PC-3 (cell line): ENCODE measurements at regions not wholly inside any gene's neighbourhood (a gene's known extent, or its start where the extent isn't known, plus 50 kb on each side); places are given as distances from the start of the nearest gene placed in this dataset.

Experiments
- ATAC-seq: fragments of 200-7000 bp; cut with Tn5 transposase; 2 replicates; pipeline ENCODE4 v1.9.1; 2020; ENCODE audit warnings: mild to moderate bottlenecking, moderate library complexity
- BruUV-seq: library from RNA; stranded (reverse); fragments of 400-500 nt; replicated peaks from 2 replicates; lab custom pipeline; 2021; lab: Mats Ljungman, UMichigan
- CTCF ChIA-PET: fragments of 300-600 bp; sonication (Branson Sonifier 250); formaldehyde crosslinking; loops from one replicate; lab custom pipeline; 2022; ENCODE audit warnings: antibody characterized with exemption; lab: Charles Lee
- POLR2A ChIA-PET: fragments of 300-600 bp; sonication (Branson Sonifier 250); formaldehyde crosslinking; loops from one replicate; lab custom pipeline; 2022; ENCODE audit warnings: antibody characterized with exemption; ENCODE audit not compliant: unreplicated experiment; lab: Charles Lee
- DNase-seq: peaks from one replicate; pipeline ENCODE4 v3.0.0-alpha.2; 2015
- H2AFZ ChIP-seq: fragments of 300-600 bp; sonication (generic); 2 replicates; pipeline ENCODE4 v1.6.0; 2016; ENCODE audit warnings: antibody characterized with exemption, low read length
- H3F3A ChIP-seq: fragments of 300-600 bp; sonication (generic); one replicate; pipeline ENCODE4 v1.6.0; 2017; ENCODE audit warnings: antibody characterized with exemption, low read length, control low read depth, mild to moderate bottlenecking; ENCODE audit not compliant: unreplicated experiment
- H3K27ac ChIP-seq: fragments of 300-600 bp; sonication (generic); 2 replicates; pipeline ENCODE4 v1.5.1; 2016; ENCODE audit warnings: mild to moderate bottlenecking, low read length
- H3K27me3 ChIP-seq: fragments of 300-600 bp; sonication (generic); 2 replicates; pipeline ENCODE4 v1.6.1; 2016; ENCODE audit warnings: low read length, mixed read lengths
- H3K36me3 ChIP-seq: fragments of 300-600 bp; sonication (generic); 2 replicates; pipeline ENCODE4 v1.6.1; 2016; ENCODE audit warnings: low read depth, mixed run types, low read length, mixed read lengths
- H3K4me1 ChIP-seq: fragments of 300-600 bp; sonication (generic); 2 replicates; pipeline ENCODE4 v1.5.1; 2016; ENCODE audit warnings: low read length; ENCODE audit not compliant: insufficient read depth
- H3K4me2 ChIP-seq: fragments of 300-600 bp; sonication (generic); 2 replicates; pipeline ENCODE4 v1.6.0; 2016; ENCODE audit warnings: low read length
- H3K4me3 ChIP-seq: fragments of 300-600 bp; sonication (generic); 2 replicates; pipeline ENCODE4 v1.5.1; 2016; ENCODE audit warnings: mild to moderate bottlenecking, low read length, mixed read lengths
- H3K79me2 ChIP-seq: fragments of 300-600 bp; sonication (generic); 2 replicates; pipeline ENCODE4 v1.6.1; 2017; ENCODE audit warnings: low read length, mixed read lengths
- H3K9ac ChIP-seq: fragments of 300-600 bp; sonication (generic); 2 replicates; pipeline ENCODE4 v1.6.0; 2016; ENCODE audit warnings: mild to moderate bottlenecking, low read length
- H3K9me2 ChIP-seq: fragments of 300-600 bp; sonication (generic); replicated peaks from 2 replicates; pipeline ENCODE4 v1.6.1; 2016; ENCODE audit warnings: mixed run types, low read length, mixed read lengths
- H3K9me3 ChIP-seq: fragments of 300-600 bp; sonication (generic); 2 replicates; pipeline ENCODE4 v1.6.1; 2016; ENCODE audit warnings: low read length, mixed read lengths
- H4K20me1 ChIP-seq: fragments of 300-600 bp; sonication (generic); 2 replicates; pipeline ENCODE4 v1.6.1; 2016; ENCODE audit warnings: low read length, mixed read lengths
- CTCF ChIP-seq: fragments of 300-600 bp; sonication (generic); conservative IDR thresholded peaks from 2 replicates; pipeline ENCODE4 v1.5.1; 2017; ENCODE audit warnings: antibody characterized with exemption, low read depth, mild to moderate bottlenecking, low read length
- EZH2 ChIP-seq: fragments of 300-600 bp; sonication (generic); IDR thresholded peaks from one replicate; pipeline ENCODE4 v1.6.1; 2017; ENCODE audit warnings: antibody characterized with exemption, mild to moderate bottlenecking, low read length; ENCODE audit not compliant: unreplicated experiment
- EZH2phosphoT487 ChIP-seq: fragments of 300-600 bp; sonication (generic); IDR thresholded peaks from 2 replicates; pipeline ENCODE4 v1.6.1; 2018; ENCODE audit warnings: mild to moderate bottlenecking, antibody characterized with exemption, low read length, borderline replicate concordance
- intact Hi-C: fragments of 100-400 bp; cut with micrococcal nuclease; formaldehyde crosslinking; loops from 2 replicates; pipeline ENCODE4 v1.9.0; 2023

- H4K20me1 ChIP-seq = no peaks in the 10 kb centered on the region
- ATAC-seq = peak; percentile 94
- H3K36me3 ChIP-seq = no peaks in the 10 kb centered on the region
- no peaks in the 10 kb centered on the region for H3K27me3 ChIP-seq
- no peaks in the 10 kb centered on the region for H3K79me2 ChIP-seq
- no peak overlapping the region for H3K4me3 ChIP-seq
- TF ChIP-seq EZH2 (no peak), EZH2phosphoT487 (no peak)
- ChIA-PET CTCF (no interaction called here), POLR2A (interaction anchor here (0.7 kb wide), 1 partner anchor 25 kb away, joined by 4 read pairs; no protein-coding TSS in a partner anchor)
- H2AFZ ChIP-seq = no peak overlapping the region
- peak overlapping the region; percentile 23; the same call in 1 of the 2 replicates for H3K27ac ChIP-seq
- H3K9me3 ChIP-seq = no peaks in the 10 kb centered on the region
- H3K4me2 ChIP-seq = 0 out of 2 replicates have a peak overlapping the region, but pooled peaks have one; percentile 7
- DNase-seq = peak; percentile 55
- intact Hi-C loops = no loop called here
- H3K9ac ChIP-seq = no peak overlapping the region
- H3K9me2 ChIP-seq = no peaks in the 10 kb centered on the region
- no peaks in the 10 kb centered on the region for H3F3A ChIP-seq
- no TSS peak for BruUV-seq
- peaks cover 7% of the 10 kb centered on the region; the same call in 1 of the 2 replicates for H3K4me1 ChIP-seq
Measured at GRCh38 chr2:122935506-122935905, 1089.6 kb upstream of the CNTNAP5 start.

GRCh38 chr2:122939796-122940195 is 1085.3 kb upstream of the CNTNAP5 start:
- Histone ChIP-seq H3K4me3 (no peak overlapping the region), H3K79me2 (no peaks in the 10 kb centered on the region), H3F3A (no peaks in the 10 kb centered on the region), H2AFZ (no peak overlapping the region), H3K4me2 (no peak overlapping the region), H3K4me1 (peaks cover 6% of the 10 kb centered on the region; the same call in 1 of the 2 replicates), H3K27ac (no peak overlapping the region), H3K27me3 (no peaks in the 10 kb centered on the region), H3K9me2 (no peaks in the 10 kb centered on the region), H3K9ac (no peak overlapping the region), H4K20me1 (no peaks in the 10 kb centered on the region), H3K9me3 (no peaks in the 10 kb centered on the region), H3K36me3 (no peaks in the 10 kb centered on the region)
- BruUV-seq = no TSS peak
- POLR2A ChIA-PET = no interaction called here
- CTCF ChIA-PET = no interaction called here
- DNase-seq (no peak), ATAC-seq (no peak)
- intact Hi-C loops = no loop called here
- TF ChIP-seq EZH2phosphoT487 (no peak), EZH2 (no peak), CTCF (no peak)

- intact Hi-C loops = no loop called here
- DNase-seq (no peak), ATAC-seq (no peak)
- Histone ChIP-seq H3F3A (no peaks in the 10 kb centered on the region), H3K9me3 (no peaks in the 10 kb centered on the region), H3K4me1 (no peaks in the 10 kb centered on the region), H3K36me3 (no peaks in the 10 kb centered on the region), H3K79me2 (no peaks in the 10 kb centered on the region), H3K4me2 (no peak overlapping the region), H2AFZ (no peak overlapping the region), H3K9ac (no peak overlapping the region), H4K20me1 (no peaks in the 10 kb centered on the region), H3K4me3 (no peak overlapping the region), H3K27ac (no peak overlapping the region), H3K9me2 (no peaks in the 10 kb centered on the region), H3K27me3 (no peaks in the 10 kb centered on the region)
- ChIA-PET CTCF (no interaction called here), POLR2A (no interaction called here)
- no TSS peak for BruUV-seq
- TF ChIP-seq CTCF (no peak), EZH2 (no peak), EZH2phosphoT487 (no peak)
Measured at GRCh38 chr2:122949523-122949922, 1075.6 kb upstream of the CNTNAP5 start.
